GM12865 (cell line): ENCODE measurements at regions not wholly inside any gene's neighbourhood (a gene's known extent, or its start where the extent isn't known, plus 50 kb on each side); places are given as distances from the start of the nearest gene placed in this dataset.

Experiments used
- DNase-seq: peaks from one replicate; pipeline ENCODE4 v3.0.0; 2010; ENCODE audit warnings: low read depth
- H3K4me3 ChIP-seq: 2 replicates; pipeline ENCODE4 v1.5.1; 2011; ENCODE audit warnings: mild to moderate bottlenecking, low read depth, low read length, control low read depth
- CTCF ChIP-seq: IDR thresholded peaks from 2 replicates; pipeline ENCODE4 v1.5.1; 2011; ENCODE audit warnings: low read length, control low read depth, low read depth, inconsistent platforms; ENCODE audit not compliant: insufficient read depth; ENCODE audit errors: missing control alignments

GRCh38 chr5:56388229-56388985 is 155.3 kb upstream of the ANKRD55 start:
- no peak for TF ChIP-seq CTCF
- no peak overlapping the region for H3K4me3 ChIP-seq
- no peak for DNase-seq

DNA sequence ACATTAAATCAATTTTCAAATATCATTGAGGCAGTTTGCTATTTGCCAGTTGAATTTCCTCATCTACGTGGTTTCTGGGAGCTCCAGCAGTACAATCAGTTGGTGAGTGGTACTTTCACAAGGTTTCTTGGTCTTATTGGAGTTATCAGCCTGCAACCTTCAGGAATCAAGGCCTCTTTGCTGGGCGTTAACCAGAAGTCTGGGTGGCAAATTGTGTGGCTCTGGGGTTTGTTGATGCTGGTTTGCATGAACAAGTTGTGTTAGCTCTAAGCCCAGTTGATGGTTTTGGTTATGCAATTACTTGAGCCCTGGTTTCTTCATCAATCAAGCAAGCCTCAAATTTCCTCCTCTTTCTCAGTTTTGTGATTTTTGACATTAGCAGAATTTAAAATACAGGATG is 152.9 kb upstream of the ANKRD55 start:
- no peak for DNase-seq
- no peak for TF ChIP-seq CTCF
- no peak overlapping the region for H3K4me3 ChIP-seq

GRCh38 chr5:56384186-56384585 is 151.1 kb upstream of the ANKRD55 start:
- no peak overlapping the region for H3K4me3 ChIP-seq
- no peak for DNase-seq
- TF ChIP-seq CTCF, result no peak

- H3K4me3 ChIP-seq, result no peak overlapping the region
- no peak for TF ChIP-seq CTCF
- no peak for DNase-seq
These were observed 150.6 kb upstream of the ANKRD55 start for GRCh38 chr5:56383761-56384160.

GRCh38 chr5:56382896-56383295 is 149.8 kb upstream of the ANKRD55 start:
- H3K4me3 ChIP-seq, result no peak overlapping the region
- no peak for TF ChIP-seq CTCF
- DNase-seq, result no peak

DNA sequence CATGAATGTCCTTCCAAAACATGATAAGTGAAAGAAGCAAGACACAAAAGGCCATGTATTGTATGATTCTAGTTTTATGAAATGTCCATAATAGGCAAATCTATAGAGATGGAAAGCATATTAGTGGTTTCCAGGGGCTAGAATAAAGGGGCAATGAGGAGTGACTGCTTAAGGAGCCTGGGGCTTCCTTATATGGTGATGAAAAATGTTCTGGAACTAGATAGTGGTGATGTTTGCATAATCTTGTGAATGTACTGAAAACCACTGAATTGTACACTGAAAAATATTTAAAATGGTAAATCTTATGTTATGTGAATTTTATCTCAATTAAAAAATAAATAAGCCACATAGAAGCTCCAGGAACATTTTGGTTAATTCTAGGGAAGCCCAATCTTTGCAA is 144.4 kb upstream of the ANKRD55 start:
- H3K4me3 ChIP-seq, result no peak overlapping the region
- no peak for DNase-seq
- no peak for TF ChIP-seq CTCF

DNA sequence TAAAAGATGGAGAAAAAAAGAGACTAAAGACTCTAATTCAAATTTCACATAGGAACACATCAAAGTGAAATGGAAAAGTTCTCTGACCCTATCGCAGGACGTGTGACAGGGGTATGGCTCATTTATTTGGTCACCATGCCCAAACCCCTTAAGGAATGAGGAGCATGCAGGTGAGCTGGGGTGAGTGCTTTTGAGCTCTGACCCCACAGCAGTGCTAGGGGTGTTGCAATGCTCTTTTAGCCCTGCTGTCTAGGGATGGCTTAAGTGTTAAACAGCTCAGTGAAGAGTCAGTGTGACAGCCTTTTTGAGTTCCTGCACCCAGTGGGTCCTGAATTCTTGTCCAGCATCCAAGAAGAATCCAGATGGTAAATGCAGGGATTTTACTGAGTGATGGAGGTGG is 143.0 kb upstream of the ANKRD55 start:
- DNase-seq, result no peak
- no peak overlapping the region for H3K4me3 ChIP-seq
- no peak for TF ChIP-seq CTCF
